Pulmonary artery endothelial cell (primary cell): ENCODE measurements at regions not wholly inside any gene's neighbourhood (a gene's known extent, or its start where the extent isn't known, plus 50 kb on each side); places are given as distances from the start of the nearest gene placed in this dataset.
"Not testable (repeated sequence)": the region's sequence is repeated elsewhere in the genome, so short reads cannot be mapped to it uniquely, and the experiment has no call there.

Experiments used
- DNase-seq: peaks from one replicate; pipeline ENCODE4 v3.0.0-alpha.2; 2011; ENCODE audit warnings: low read depth, low spot score

GRCh38 chr5:154588833-154589425 is 110.9 kb upstream of the HAND1 start:
- DNase-seq: not testable (repeated sequence)

- DNase-seq: no peak
Measured at GRCh38 chr5:154588091-154588774, 110.2 kb upstream of the HAND1 start.

- DNase-seq: no peak
Measured at GRCh38 chr5:154587123-154588026, 109.3 kb upstream of the HAND1 start.

- DNase-seq: no peak
Measured at GRCh38 chr5:154583671-154584177, 105.7 kb upstream of the HAND1 start.

- DNase-seq: no peak
Measured at GRCh38 chr5:154580422-154580821, 102.4 kb upstream of the HAND1 start.

GRCh38 chr5:154577416-154577815 is 99.4 kb upstream of the HAND1 start:
- DNase-seq: no peak

- DNase-seq: no peak
Measured at GRCh38 chr5:154576429-154576806, 98.4 kb upstream of the HAND1 start.

GRCh38 chr5:154575546-154576428 is 97.8 kb upstream of the HAND1 start:
- no peak for DNase-seq

- DNase-seq: no peak
Measured at GRCh38 chr5:154573011-154573410, 95.0 kb upstream of the HAND1 start.

GRCh38 chr5:154571325-154572035 is 93.5 kb upstream of the HAND1 start:
- no peak for DNase-seq

- no peak for DNase-seq
Measured at GRCh38 chr5:154570572-154571324, 92.7 kb upstream of the HAND1 start.

- no peak for DNase-seq
Measured at GRCh38 chr5:154568589-154568988, 90.6 kb upstream of the HAND1 start.

GRCh38 chr5:154567155-154567554 is 89.1 kb upstream of the HAND1 start:
- no peak for DNase-seq

- no peak for DNase-seq
Measured at GRCh38 chr5:154566146-154566680, 88.2 kb upstream of the HAND1 start.

- no peak for DNase-seq
Measured at GRCh38 chr5:154565123-154565522, 87.1 kb upstream of the HAND1 start.

- no peak for DNase-seq
Measured at GRCh38 chr5:154562244-154562880, 84.3 kb upstream of the HAND1 start.

- DNase-seq: no peak
Measured at GRCh38 chr5:154559398-154560276, 81.6 kb upstream of the HAND1 start.

GRCh38 chr5:154557548-154557947 is 79.5 kb upstream of the HAND1 start:
- no peak for DNase-seq
